GM18907 (cell line): ENCODE measurements at regions not wholly inside any gene's neighbourhood (a gene's known extent, or its start where the extent isn't known, plus 50 kb on each side); places are given as distances from the start of the nearest gene placed in this dataset.

Source experiments
- ATAC-seq: cut with Tn5 transposase; IDR thresholded peaks from one replicate; pipeline ENCODE4 v1.9.1; 2021; ENCODE audit warnings: mild to moderate bottlenecking, moderate library complexity; ENCODE audit not compliant: unreplicated experiment

DNA sequence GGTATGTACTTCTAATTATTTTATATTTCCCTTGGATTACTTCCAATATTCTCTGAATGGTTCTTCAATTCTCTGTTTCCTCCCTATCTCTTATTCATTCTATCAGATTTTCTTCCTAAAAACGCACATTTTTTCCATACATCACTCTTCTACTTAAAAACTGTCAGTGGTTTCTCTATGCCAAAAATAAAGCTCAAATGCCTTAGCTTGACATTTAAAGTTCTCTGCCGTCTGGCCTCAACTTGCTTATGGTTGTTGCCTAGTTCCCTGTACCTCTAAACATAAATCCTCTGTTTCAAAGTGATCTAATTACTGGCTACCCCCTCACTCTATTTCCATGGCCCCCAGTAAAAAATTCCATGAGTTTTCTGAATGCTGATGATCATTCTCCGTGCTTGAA, 671.0 kb upstream of the ADGRL2 start:
- ATAC-seq: no peak

DNA sequence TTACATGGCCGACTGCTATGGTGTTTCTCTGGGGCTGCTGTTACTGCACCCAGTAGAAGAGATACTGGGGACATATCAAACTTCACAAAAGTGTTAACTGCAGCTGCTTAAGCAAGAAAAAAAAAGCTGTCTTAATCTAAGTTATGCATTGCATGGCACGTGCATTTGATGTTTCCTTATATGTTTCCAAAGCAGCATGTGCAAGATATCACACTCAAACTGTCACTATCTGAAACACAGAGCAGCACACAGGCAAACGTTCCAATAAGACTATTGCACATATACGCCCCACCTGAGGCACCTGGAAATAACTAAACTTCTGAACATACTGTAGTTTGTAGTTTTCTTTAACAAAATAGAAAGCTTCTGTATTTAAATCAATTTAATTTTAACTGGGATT, 671.4 kb upstream of the ADGRL2 start:
- ATAC-seq: no peak

GRCh38 chr1:81128079-81128478, 672.7 kb upstream of the ADGRL2 start:
- ATAC-seq: no peak

DNA sequence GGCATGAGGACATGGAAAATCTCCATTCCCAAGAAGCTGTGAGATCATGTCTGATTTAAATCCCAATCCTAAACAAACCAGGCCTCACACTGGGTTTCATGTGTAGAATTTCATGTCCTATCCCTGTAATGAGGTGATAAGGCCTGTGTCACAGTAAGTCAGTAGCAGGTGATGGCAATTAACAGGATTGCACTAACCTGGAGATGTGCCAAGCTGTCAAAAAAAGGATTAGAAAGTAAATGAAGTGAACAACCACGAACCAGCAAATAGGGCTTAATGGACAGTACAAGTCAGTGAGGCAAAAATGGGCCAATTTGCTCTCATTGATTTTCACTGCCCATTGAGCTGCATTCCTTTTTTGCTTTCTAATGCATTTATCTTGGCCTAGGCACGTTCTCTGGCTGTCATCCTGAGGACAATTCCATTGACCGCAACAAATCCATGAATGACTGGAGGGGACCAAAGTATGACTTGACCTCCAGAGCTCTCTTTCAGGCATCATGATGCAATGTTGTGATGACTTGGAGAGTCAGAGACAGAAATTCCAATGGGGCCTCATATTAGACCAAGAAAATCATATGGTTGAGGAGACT, 673.6 kb upstream of the ADGRL2 start:
- no peak for ATAC-seq

DNA sequence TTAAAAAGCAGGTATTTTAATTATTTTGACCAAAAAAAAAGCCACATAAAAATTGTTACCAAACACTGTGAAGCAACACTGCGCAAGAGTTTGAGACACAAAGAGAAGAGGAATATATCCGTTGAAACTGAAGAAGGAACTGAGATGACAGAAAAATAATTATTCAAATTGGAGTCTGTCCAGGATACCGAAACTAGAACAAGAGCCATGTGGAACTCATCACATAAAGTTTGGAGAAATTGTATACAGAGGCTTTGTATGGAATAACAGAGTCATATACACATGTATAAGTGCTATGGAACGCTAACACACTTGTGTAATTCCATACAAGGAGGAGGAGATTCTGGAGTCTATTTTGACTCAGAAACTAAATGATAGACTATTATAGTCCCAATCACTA, 675.1 kb upstream of the ADGRL2 start:
- ATAC-seq: no peak

DNA sequence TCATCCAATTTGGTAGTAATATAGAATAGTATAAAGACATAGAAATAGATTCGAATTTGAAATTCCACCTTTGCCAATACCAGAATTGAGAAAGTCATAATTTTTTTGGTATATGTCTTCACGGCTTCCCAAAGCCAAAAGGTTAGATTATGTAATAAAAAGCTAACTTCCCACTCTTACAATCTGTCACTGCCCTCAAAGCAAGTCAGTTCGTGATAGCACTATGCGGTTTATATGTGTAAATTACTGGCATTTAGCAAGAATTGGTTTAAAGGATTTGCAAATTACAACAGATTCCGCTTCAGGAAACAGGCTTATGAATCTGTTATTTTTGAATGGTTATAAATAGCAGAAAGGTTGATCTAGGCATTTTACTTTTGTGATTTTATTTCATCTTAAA, 679.4 kb upstream of the ADGRL2 start:
- no peak for ATAC-seq

- ATAC-seq: no peak
These were observed 681.4 kb upstream of the ADGRL2 start for GRCh38 chr1:81119319-81119718.

DNA sequence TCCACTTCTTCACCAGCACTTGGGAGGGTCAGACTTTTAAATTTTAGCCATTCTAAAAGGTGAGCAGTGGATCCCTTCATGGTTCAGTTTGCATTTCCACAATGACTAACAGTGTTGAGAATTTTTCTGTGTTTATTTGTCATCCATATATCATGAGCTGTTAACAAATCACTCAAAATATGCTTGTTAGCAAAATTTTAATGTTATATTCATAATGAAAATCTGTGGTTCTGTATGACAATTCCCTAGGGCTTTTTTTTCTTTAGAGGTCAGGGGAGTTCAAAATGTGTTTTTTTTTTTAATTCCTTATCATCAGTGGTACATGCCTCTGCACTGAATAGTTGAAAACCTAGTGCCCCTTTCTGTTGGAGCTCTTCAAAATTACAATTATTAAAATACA, 682.2 kb upstream of the ADGRL2 start:
- ATAC-seq: no peak

- ATAC-seq: no peak
These were observed 685.3 kb upstream of the ADGRL2 start for GRCh38 chr1:81115422-81115821.

DNA sequence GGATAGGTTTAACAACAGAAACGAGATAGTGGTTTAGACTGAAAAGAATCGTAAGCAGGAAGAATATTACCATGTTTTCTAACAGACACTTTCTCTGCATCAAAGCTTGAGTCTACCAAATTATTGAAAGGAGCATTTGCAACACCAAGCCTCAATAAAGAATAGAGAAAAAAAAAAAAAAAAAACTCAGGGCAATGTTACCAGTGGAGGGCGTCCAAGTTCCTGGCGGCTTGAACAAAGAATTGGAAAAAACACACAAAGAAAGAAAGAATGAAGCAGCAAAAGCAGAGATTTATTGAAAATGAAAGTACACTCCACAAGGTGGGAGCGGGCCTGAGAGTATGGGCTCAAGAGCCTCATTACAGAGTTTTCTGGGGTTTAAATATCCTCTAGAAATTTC, 686.5 kb upstream of the ADGRL2 start:
- no peak for ATAC-seq

DNA sequence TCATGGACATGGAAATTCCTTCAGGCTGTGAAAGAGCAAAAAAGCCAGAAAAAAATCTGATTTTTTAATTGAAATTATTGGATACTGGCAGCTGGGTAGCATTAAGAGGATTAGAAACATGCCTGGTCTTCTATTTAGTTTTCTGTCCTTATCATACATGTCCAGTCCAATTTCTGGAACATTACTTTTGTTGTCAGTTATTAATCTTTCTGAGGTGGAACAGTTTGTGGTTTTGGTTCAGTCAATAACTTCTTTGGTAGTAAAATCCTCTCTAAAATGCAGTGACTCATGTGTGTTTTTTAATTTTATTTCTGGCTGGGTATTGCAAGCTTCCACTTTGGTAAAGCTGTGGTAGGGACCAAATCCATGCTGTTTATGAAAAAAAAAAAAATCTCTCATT, 687.0 kb upstream of the ADGRL2 start:
- ATAC-seq: no peak

DNA sequence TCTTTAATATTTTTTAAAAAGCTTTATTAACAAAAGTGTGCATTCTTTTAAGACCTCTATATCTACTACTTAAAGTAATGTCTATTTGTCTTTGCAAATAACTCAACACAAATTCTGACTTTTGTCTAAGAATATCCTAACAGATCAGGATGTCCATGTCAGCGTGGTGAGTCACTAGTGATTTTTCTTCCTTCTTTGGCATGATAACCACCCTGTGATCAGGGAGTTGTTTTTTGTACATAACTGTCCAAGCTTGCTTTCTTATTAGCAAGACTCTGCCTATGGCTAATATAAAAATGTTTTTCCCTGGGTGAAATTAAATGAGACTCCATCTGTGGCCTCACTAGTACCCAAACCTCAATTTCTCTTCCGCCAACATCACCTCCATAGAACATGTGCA, 688.9 kb upstream of the ADGRL2 start:
- no peak for ATAC-seq

GRCh38 chr1:81109038-81109437, 691.7 kb upstream of the ADGRL2 start:
- no peak for ATAC-seq

DNA sequence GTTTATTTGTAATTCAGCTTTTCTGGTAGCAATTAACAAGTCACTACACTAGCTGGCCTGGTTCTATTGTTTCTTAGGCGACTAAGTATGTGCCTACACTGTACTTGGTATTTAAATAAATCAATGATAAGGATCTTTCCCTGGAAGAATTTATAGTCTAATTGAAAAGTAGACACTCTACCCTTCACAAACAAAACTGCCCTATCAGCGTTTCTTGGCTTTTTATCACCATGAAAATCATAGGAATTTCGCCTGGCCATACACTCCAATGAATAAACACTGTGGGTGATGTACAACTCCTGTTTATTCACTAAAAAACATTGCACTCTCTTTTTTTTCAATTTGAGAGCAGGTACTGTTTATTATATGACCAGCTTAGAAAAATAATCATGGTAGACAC, 702.9 kb upstream of the ADGRL2 start:
- no peak for ATAC-seq

DNA sequence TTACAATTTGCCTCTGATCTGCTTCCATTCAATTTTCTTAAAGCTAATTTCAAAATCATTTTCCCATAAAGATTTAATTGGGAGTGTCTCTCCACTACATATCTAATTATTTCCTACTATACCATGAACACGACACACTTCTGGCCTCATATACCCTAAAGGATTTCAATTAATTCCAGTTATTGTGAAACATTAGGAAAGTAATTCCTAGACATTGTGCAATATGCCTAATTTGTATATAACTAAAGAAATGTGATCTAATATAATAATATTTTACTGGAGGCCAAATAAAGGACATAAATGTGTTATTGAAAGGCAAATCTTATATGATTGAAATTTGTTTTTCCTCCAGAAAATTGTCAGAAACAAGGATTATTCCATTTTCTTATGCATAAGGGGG, 727.2 kb upstream of the ADGRL2 start:
- no peak for ATAC-seq

DNA sequence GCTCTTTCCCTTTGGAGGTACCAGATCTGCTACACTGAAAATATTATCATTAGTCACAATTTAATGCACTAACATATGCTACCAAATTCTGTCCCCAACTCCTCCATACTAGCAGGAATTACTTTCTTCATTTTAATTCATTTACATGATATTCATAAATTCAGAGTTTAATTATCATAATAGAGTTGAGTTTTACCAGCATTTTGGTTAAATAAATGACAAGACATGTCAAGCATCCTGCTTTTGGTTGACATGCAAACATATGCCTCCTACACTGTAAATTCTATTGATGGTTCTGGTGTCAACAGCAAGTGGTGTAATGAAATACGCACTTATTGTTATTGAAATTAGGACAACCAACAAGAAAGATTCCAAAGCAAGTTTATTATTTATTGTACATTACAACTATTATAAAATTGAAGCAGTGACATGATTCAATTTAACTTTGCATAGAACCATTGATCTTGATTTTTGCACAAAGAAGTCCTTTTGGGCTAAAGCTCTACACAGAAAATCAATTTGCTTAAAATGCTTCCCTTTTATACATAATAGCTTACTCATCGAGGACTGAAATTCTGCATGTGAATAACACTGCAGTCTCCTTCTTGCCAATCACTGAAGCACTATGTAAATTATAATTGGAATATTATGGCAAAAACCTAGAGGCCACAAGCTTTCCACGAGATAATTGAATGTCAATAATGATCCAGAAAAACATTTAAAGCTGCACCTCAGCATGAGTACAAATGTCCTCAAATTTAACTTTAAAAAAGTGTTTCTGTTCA, 728.6 kb upstream of the ADGRL2 start:
- no peak for ATAC-seq

DNA sequence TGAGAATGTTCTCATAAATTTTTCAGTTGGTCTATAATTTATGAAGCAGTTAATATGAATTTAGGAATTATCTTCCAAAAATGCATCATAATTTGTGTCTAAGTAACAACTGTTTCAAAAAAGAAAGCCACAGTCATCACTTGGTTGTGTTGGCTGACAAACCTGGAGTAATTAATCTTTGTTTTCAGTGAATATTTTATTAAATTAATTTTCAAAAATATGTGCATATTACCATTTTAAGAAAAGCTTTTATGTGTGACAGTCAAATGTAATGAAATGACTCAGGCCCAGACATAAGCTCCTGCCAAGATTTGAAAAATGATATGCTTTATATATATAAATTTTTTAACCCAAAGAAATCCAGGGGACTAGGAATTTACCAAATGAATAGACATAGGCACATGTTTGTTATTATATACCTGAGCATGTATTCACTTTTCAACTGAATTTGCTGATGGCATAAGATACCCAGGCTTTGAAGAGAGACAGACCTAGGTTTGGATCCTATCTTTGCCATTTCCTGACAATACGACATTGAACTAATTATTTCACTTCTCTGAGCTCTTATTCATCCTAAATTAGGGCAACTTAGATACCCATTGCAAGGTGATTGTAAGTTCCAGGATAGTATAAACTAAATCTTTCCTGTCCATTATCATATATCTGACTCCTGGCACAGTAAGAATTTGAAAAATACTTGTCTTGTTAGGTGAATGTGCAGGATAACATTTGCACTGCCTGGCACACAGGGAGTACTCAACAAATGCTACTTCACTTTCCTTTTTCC, 729.5 kb upstream of the ADGRL2 start:
- no peak for ATAC-seq

DNA sequence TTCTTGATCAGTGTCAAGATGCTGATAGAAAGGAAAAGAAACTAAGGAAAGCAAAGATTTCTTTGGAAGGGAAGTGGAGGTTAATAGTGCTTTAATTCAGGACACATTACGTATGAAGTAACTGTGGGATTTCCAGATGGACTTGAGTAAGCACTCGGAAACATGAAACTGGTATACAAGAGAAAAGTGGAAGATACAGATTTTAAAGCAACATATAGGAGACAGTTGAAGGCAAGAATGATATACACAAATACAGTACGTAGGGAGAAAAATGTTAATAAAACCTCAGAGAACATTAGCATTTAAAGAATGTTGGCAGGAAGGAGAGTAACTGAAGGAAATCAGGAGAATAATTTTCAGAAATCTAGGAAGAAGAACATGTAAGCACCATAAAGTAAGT, 730.9 kb upstream of the ADGRL2 start:
- ATAC-seq: no peak

DNA sequence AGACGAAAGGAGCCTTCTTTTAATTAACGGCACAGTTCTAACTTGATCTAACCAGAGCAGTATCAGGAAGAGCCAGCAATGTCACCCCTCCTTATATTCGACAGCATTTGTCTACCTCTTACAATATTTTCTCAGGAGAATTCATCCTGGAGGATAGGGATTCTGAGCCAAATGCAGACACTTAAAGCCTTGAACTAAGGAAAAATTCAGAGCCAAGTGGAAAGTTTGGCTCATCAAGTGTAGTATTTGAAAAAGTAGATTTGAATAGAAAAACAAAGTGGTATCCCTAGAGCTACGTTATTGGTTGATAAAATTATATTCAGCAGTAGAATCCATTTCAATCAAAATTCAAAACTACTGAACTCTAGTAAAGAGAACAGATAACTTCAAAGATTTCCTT, 732.0 kb upstream of the ADGRL2 start:
- ATAC-seq: no peak

- ATAC-seq: no peak
These were observed 746.9 kb upstream of the ADGRL2 start for GRCh38 chr1:81053826-81054225.

GRCh38 chr1:81052162-81052561, 748.6 kb upstream of the ADGRL2 start:
- no peak for ATAC-seq

GRCh38 chr1:81050390-81050789, 750.3 kb upstream of the ADGRL2 start:
- ATAC-seq: no peak
